ENCODE measurements at regions not wholly inside any gene's neighbourhood (a gene's known extent, or its start where the extent isn't known, plus 50 kb on each side); places are given as distances from the start of the nearest gene placed in this dataset.
"Not testable (repeated sequence)": the region's sequence is repeated elsewhere in the genome, so short reads cannot be mapped to it uniquely, and the experiment has no call there.

DNA sequence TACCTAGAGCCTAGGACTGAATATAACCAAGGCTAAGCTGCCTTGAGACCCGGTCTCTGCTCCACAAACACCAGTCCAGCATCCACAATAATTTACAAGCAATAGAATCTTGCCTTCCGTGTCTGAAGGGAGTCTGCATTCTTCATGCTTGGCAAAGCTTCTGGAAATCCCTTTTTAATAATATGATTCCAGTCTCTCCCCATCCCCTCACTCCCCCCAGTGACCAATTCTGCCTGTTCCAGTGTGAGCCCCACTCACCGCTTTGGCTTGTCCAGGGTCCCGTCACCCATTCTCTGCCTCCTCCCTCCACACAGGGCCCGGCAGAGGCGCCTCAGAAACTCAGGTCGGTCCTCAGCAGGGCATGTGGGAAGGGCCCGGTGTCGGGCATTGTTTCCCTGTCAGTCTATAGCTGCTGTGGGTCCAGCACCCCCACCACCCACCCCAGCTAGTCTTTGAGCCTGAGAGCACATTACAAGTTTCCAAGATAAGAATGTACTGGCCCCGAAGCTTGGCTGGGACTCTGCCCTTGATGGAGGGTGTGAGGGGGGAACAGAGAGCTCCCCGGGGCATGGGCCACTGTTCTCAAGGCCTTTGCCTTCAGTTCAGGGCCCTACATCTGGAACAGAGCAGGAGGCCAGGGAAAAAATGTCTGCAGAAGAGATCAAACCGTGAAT, 129.7 kb upstream of the MYCN start:
- DNase-seq = no peak

DNA sequence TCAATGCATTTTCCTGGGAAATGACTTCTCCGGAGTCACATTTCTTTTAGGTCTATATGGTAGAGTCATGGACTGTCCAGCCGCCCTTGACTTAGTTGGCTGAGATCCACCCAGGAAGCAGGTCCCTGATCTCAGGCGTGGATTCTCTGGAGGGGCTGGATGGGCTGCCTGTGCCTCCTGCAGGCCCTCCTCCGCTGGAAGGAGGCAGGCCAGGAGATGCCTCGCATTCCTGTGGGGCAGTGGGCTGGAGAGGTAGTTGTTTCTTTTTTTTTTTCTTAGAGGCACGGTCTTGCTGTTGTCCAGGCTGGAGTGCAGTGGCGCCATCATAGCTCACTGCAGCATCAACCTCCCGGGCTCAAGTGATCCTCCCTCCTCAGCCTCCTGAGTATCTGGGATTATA, 129.0 kb upstream of the MYCN start:
- no peak for DNase-seq

- no peak for DNase-seq
Observed at GRCh38 chr2:15812187-15812780, 128.1 kb upstream of the MYCN start.

DNA sequence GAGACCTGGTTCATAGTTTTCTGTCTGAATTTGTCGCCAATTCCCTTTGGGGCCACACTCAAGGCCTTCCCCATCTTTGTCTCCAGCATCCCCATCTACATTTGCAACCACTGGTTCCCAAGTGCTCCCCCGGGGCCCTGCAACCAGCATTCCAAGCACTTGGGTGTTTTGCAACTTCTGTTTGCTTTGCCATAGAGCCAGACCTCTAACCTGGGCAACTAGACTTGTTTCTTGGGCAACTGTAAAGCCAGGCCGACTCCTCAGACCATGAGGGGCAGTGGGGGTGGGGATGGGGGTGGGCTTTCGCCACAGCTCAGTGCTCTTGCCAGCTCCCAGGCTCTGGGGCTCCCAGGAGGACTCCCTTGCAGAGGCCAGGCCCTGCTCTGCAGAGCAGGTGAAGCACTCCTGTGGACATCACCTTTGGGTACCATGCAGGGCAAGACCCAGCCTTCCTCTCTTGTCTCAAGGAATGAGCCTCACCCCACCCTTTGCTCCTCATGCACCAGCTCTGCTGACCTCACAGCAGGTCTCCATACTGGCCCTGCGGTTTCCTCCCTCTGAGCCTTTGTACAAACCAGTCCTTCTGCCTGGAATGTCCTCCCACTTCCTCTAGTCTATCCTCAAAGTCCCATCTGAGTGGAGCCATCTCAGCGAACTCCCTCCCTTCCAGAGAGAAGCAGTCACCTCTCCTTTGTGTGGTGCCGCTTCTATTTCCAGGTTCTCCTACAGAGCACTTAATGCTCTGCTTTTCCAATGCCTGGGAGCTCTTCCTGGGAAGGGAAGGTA, 126.7 kb upstream of the MYCN start:
- no peak for DNase-seq

GRCh38 chr2:15814403-15814802, 125.9 kb upstream of the MYCN start:
- no peak for DNase-seq

DNA sequence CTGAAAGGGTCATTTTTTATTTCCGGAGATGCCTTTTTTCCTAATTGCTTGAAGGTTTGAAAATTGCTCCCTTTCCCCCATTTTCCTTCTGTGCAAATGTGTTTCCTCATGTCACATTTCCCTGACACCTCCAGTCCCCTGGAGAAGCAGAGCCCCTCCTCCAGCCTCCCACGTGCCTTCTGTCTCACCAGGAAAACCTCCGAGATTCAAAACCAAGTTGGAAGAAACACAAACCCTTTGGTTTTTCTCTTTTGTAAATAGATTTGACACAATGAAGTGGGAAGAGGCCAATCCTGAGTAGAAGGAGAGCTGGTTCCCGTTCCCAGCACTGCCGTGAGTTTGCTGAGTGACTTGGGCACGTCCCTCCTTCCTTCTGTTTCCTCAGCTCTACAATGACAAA, 125.4 kb upstream of the MYCN start:
- no peak for DNase-seq

- no peak for DNase-seq
Observed at GRCh38 chr2:15816226-15816625, 124.1 kb upstream of the MYCN start.

- no peak for DNase-seq
Observed at GRCh38 chr2:15816674-15817406, 123.5 kb upstream of the MYCN start.

- DNase-seq = no peak
Observed at GRCh38 chr2:15817748-15818147, 122.6 kb upstream of the MYCN start.

DNA sequence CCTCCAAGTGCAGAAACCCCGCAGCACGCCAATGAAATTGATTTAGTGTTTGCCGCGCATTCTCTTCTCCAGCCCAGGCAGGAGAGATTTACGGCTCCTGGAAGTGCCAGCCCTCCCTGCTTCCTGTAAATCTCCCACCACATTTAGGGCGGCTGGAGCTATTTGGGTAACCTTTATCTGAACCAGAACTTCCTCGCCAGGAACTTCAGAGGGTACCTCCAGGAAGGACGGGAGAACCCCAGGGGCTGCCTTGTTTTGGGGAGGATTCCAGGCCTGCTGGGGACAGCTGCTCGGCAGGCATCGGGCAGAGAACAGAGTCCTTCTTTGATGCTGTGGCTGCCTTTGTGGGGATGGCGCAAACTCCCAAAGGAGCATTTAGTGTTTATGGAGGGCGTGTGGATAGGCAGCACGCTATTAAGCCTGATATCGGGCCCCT, 122.0 kb upstream of the MYCN start:
- DNase-seq = no peak

- no peak for DNase-seq
Observed at GRCh38 chr2:15818881-15819280, 121.5 kb upstream of the MYCN start.

- DNase-seq = no peak
Observed at GRCh38 chr2:15819562-15820256, 120.6 kb upstream of the MYCN start.

DNA sequence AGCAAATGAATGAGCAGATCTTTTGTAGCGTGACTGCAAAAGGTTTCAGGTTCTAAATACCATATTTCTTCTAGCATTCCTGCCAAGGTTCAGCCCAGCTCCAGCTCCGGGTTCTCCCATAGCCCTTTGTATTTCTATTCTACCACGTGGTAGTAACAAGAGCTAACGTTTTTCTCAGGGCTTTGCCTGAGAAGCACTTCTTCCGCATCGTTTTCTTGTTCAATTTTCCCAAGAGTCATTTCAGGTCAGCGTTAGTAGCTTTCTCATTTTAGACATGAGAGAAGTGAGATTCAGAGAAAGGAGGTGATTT, 120.1 kb upstream of the MYCN start:
- no peak for DNase-seq

DNA sequence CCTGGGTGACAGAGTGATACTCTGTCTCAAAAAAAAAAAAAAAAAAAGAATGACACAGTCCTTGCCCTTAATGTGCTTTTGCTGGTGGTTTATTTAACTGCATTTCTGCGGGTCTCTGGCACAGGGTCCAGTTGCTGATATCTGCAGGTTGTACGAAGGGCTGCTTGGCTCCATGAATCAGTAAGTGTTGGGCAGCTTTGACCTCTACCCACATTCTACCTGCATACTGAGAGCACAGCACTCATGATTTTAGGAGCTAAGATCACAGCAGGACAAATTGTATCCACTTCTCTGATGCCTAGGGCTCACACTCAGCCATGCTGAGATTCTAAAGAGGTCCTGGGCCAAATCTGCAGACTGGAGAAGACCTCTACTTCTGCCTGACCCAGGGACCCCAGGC, 119.4 kb upstream of the MYCN start:
- DNase-seq = no peak

- no peak for DNase-seq
Observed at GRCh38 chr2:15822151-15823044, 118.0 kb upstream of the MYCN start.

DNA sequence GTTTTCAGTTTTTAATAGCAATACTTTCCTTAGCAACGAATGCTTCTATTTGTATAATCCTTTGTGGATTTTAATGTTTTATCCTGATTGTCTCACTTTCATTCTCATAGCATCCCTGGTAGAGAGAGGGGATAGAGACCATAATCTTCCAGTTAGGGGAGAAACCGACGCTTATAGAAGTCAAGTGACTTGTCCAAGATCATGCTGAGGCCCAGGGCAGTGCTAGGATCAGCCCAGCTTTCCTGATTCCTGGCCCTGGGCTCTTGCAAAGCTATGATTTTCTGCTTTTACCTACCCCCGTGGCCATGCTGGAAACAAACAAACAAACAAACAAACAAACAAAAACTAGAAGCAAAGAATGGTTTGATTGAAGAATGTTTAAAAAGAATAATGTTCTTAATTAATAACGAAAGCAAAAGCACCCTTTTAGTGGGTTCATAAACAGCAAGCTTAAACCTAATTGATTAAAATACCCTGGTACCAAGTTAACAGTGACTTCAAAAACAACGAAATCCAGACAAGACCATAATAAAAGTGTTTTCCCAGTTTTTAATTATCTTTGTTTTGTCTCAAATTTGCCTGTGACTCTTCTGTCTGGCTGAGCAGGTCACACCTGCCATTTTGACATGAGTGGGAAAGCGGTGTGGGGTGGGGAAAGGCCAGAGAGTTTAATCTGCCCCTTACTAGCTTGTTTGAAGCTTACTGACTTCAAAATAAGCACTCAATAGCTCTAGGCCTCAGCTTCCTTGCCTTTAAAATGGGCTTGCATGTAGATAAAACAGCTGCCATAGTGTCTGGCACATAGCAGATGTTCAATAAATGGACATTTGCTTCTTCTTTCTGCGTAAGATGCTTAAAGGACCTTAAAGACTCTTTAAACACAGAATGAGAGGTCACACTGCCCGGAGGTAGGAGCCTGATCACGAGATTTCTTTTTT, 116.6 kb upstream of the MYCN start:
- DNase-seq = no peak

DNA sequence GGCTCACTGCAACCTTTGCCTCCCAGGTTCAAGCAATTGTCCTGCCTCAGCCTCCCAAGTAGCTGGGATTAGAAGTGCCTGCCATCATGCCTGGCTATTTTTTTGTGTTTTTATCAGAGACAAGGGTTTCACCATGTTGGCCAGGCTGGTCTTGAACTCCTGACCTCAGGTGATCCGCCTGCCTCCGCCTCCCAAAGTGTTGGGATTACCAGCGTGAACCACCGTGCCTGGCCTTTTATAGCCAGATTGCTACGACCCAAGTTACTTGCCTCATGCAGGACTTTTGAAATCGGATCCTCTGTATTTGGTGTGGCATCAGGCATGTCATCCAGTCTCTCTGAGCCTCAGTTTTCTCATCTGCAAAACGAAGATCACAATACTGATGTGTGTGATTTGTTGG, 115.9 kb upstream of the MYCN start:
- DNase-seq = not testable (repeated sequence)

- DNase-seq = no peak
Observed at GRCh38 chr2:15825276-15825980, 114.9 kb upstream of the MYCN start.

DNA sequence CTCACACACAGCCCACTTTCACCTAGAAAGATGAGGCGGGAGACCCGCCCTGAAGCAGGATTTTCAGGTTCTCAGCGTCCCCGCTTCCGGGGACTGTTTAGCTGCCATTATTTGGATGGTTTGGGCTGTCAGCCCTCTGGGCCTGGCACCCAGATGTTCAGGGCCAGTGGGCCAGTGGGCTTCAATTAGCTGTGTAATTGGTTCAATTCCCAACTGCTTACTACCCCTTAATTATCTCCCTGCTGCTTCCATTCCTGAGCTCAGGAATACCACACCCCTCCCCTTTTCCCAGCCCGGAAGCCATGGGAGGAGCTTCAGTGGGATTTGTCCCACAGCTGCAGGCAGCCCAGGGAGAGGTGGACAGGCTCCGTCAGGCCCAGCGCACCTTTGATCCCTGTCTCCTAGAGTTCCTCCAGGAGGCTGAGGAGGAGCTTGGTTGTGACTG, 114.1 kb upstream of the MYCN start:
- DNase-seq = no peak

- DNase-seq = no peak
Observed at GRCh38 chr2:15827001-15827400, 113.3 kb upstream of the MYCN start.
